ENCODE measurements at regions not wholly inside any gene's neighbourhood (a gene's known extent, or its start where the extent isn't known, plus 50 kb on each side); places are given as distances from the start of the nearest gene placed in this dataset.

GRCh38 chr6:115665310-115665709 lies 395.4 kb downstream of the FRK start:
- Histone ChIP-seq H3K36me3 (replicated peaks in 1 of 2; ENCODE audit: control insufficient read depth in 1 of 2, insufficient read depth in 2 of 2, low read length in 2 of 2) (no peaks in the 10 kb centered on the region), H3K4me1 (ENCODE audit: control insufficient read depth in 1 of 2, insufficient read depth in 2 of 2, low read length in 2 of 2) (no peaks in the 10 kb centered on the region), H3K4me2 (replicated peaks; ENCODE audit: extremely low read depth, low read length, poor library complexity, severe bottlenecking) (no peak overlapping the region), H3K9ac (ENCODE audit: insufficient read depth, low read length, poor library complexity, severe bottlenecking) (no peak overlapping the region), H3K27ac (ENCODE audit: low read depth in 1 of 2, low read length in 2 of 2) (no peak overlapping the region), H2AFZ (ENCODE audit: insufficient read depth, low read depth, low read length, poor library complexity, severe bottlenecking) (no peak overlapping the region), H4K20me1 (ENCODE audit: insufficient read depth, low read length) (no peaks in the 10 kb centered on the region), H3K4me3 (replicated peaks in 1 of 3; ENCODE audit: low read depth in 2 of 3, low read length in 3 of 3) (no peak overlapping the region), H3K27me3 (ENCODE audit: control insufficient read depth in 2 of 2, insufficient read depth in 2 of 2, low read length in 2 of 2) (no peaks in the 10 kb centered on the region), H3K9me3 (replicated peaks in 1 of 2; ENCODE audit: control insufficient read depth in 1 of 2, insufficient read depth in 1 of 2, low read length in 2 of 2) (no peaks in the 10 kb centered on the region), H3K79me2 (ENCODE audit: insufficient read depth, low read length) (no peaks in the 10 kb centered on the region)
- Mint-ChIP-seq H3K27ac (no peak overlapping the region), H3K4me1 (no peaks in the 10 kb centered on the region), H3K4me3 (no peak overlapping the region), H3K36me3 (no peaks in the 10 kb centered on the region), H3K27me3 (ENCODE audit: low read depth in 3 of 3) (no peaks in the 10 kb centered on the region), H3K9me3 (no peaks in the 10 kb centered on the region)
- no peak for DNase-seq
- intact Hi-C loops (cut with micrococcal nuclease), result no loop called here
- no CpG with 5 or more reads among the region's 3 CpGs for WGBS (ENCODE audit: insufficient coverage)
- no peak for TF ChIP-seq CTCF (IDR thresholded peaks at IDR 0.05)

GRCh38 chr6:115663681-115664080 lies 397.0 kb downstream of the FRK start:
- Mint-ChIP-seq H3K9me3 (peaks cover 0 to 4% (median 0%) of the 10 kb centered on the region in 7 donors), H3K36me3 (no peaks in the 10 kb centered on the region), H3K27ac (no peak overlapping the region), H3K4me1 (no peaks in the 10 kb centered on the region), H3K27me3 (ENCODE audit: low read depth in 3 of 3) (no peaks in the 10 kb centered on the region), H3K4me3 (no peak overlapping the region)
- Histone ChIP-seq H3K4me3 (replicated peaks in 1 of 3; ENCODE audit: low read depth in 2 of 3, low read length in 3 of 3) (no peak overlapping the region), H3K4me1 (ENCODE audit: control insufficient read depth in 1 of 2, insufficient read depth in 2 of 2, low read length in 2 of 2) (no peaks in the 10 kb centered on the region), H3K9ac (ENCODE audit: insufficient read depth, low read length, poor library complexity, severe bottlenecking) (no peak overlapping the region), H3K4me2 (replicated peaks; ENCODE audit: extremely low read depth, low read length, poor library complexity, severe bottlenecking) (no peak overlapping the region), H3K27me3 (ENCODE audit: control insufficient read depth in 2 of 2, insufficient read depth in 2 of 2, low read length in 2 of 2) (no peaks in the 10 kb centered on the region), H3K79me2 (ENCODE audit: insufficient read depth, low read length) (no peaks in the 10 kb centered on the region), H3K27ac (ENCODE audit: low read depth in 1 of 2, low read length in 2 of 2) (no peak overlapping the region), H3K9me3 (replicated peaks in 1 of 2; ENCODE audit: control insufficient read depth in 1 of 2, insufficient read depth in 1 of 2, low read length in 2 of 2) (no peaks in the 10 kb centered on the region), H2AFZ (ENCODE audit: insufficient read depth, low read depth, low read length, poor library complexity, severe bottlenecking) (no peak overlapping the region), H3K36me3 (replicated peaks in 1 of 2; ENCODE audit: control insufficient read depth in 1 of 2, insufficient read depth in 2 of 2, low read length in 2 of 2) (no peaks in the 10 kb centered on the region), H4K20me1 (ENCODE audit: insufficient read depth, low read length) (no peaks in the 10 kb centered on the region)
- no peak for TF ChIP-seq CTCF (IDR thresholded peaks at IDR 0.05)
- intact Hi-C loops (cut with micrococcal nuclease), result no loop called here
- no peak for DNase-seq
- 83% methylated on average over 1 of the region's 3 CpGs for WGBS (ENCODE audit: insufficient coverage)
